ENCODE measurements at regions not wholly inside any gene's neighbourhood (a gene's known extent, or its start where the extent isn't known, plus 50 kb on each side); places are given as distances from the start of the nearest gene placed in this dataset.

DNA sequence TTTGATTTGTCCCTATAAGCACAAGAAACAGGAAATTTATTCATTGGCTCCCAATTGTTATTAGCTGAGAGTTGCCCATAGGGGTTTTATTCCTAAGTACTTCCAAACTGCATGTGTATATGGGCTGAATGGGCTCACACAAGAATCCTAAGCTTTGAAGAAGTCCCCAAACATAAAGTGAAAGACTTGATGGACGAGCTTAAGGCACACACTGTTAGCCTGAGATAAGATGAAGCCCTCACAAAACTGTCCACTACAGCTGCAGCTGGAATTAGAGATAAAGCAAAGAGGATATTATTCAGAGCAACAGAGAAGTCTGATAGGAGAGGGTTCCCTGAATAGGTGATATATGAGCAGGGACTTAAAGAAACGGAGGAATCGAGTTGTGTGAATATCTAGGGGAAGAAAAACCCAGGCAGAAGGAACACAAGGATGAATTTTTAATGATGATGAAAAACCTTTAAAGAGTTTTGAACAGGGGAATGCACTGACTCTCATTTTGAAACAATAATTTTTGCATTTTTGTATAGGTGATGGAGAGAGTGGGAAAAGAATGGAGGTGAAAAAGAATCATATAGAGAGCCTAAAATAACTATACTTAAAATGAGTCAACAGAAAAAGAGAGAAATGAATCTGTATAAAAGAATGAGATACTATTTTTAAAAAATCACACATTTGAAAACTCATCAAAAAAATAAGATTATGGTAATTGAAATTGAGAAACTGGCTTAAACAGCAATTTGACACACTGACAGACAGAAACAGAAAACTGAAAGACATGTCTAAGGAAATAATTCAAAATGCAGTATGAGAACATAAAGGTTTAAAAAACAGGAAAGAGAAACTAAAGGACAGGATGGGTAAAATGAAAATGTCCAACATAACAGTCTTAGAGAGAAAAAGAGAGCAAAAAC, 133.6 kb upstream of the POGK start:
- ChIA-PET POLR2A (no interaction called here), CTCF (no interaction called here)
- no peak for DNase-seq (ENCODE audit: extremely low spot score)
- TF ChIP-seq, protein P1, sequence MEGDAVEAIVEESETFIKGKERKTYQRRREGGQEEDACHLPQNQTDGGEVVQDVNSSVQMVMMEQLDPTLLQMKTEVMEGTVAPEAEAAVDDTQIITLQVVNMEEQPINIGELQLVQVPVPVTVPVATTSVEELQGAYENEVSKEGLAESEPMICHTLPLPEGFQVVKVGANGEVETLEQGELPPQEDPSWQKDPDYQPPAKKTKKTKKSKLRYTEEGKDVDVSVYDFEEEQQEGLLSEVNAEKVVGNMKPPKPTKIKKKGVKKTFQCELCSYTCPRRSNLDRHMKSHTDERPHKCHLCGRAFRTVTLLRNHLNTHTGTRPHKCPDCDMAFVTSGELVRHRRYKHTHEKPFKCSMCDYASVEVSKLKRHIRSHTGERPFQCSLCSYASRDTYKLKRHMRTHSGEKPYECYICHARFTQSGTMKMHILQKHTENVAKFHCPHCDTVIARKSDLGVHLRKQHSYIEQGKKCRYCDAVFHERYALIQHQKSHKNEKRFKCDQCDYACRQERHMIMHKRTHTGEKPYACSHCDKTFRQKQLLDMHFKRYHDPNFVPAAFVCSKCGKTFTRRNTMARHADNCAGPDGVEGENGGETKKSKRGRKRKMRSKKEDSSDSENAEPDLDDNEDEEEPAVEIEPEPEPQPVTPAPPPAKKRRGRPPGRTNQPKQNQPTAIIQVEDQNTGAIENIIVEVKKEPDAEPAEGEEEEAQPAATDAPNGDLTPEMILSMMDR (IDR thresholded peaks at IDR 0.05; ENCODE audit: control extremely low read depth, extremely low read depth, low read depth, missing control alignments), result no peak

DNA sequence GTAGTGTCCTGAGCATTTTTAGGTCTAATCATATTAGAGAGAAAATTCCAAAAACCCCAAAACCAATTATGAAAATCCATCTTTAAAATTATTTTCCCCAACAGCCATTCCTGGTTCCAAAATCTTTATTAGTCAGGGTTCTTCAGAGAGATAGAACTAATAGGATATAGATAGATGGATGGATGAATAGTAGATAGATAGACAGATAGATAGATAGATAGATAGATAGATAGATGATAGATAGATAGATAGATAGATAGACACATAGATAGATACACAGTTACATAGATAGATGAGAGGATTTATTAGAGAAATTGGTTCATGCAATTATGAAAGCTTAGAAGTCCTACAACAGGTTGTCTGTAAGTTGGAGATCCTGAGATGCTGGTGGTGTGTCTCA, 122.7 kb upstream of the POGK start:
- TF ChIP-seq, protein P1 (IDR thresholded peaks at IDR 0.05; ENCODE audit: control extremely low read depth, extremely low read depth, low read depth, missing control alignments), result no peak
- POLR2A ChIA-PET, result no interaction called here
- no peak for DNase-seq (ENCODE audit: extremely low spot score)
- CTCF ChIA-PET, result interaction anchor here (1.1 kb wide), 1 partner anchor 14 kb away, joined by 4 read pairs; no protein-coding TSS in a partner anchor

DNA sequence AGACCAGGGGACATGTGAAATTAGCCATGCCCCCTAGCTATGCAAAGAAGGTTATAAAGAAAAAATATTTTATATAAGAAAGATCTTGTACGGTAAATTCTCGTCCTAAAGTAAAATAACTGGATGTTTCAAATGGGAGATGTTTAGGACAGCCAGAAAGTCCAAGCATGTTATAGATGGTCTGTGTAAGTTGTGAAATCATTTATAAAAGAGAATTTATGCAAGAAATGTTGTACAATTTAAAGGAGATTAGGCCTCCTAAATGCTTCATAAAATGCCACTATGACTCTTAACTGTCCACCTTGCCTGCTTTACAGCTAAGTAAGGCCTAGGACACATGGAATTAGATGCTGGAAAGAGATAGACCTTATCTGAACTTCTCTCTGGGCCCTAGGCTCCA, 118.1 kb upstream of the POGK start:
- TF ChIP-seq, protein P1 (IDR thresholded peaks at IDR 0.05; ENCODE audit: control extremely low read depth, extremely low read depth, low read depth, missing control alignments), result no peak
- DNase-seq (ENCODE audit: extremely low spot score), result no peak
- ChIA-PET POLR2A (no interaction called here), CTCF (no interaction called here)

DNA sequence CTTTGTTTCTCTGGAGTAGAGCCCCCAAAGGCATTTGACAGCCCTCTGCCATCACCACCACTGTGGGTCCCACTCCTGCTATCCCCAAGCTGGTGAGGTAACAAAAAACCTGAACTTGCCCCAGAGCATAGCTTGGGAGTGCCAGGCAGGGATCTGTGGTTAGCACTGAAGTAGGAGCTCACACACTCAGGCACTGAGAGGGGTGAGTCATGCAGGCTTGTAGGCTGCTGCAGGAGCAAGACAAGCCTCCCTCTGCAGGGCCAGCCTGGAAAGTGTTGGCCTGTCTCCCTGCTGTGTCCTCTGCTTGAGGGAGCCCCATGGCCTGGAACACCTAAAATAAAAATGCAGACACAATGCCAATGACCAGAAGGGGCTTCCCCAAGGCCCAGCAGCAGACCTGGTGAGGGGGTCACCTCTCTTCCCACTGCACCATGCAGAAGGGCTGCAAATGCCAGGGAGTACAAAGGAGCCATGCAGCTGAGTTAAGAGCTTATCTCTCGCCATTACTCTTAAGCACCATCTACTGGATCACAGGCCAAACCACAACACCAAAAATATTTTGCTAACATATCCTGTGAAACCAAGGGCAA, 108.9 kb upstream of the POGK start:
- TF ChIP-seq, protein P1 (IDR thresholded peaks at IDR 0.05; ENCODE audit: control extremely low read depth, extremely low read depth, low read depth, missing control alignments), result no peak
- DNase-seq (ENCODE audit: extremely low spot score), result no peak
- CTCF ChIA-PET, result interaction anchor here (1.0 kb wide), 1 partner anchor 18 kb away, joined by 3 read pairs; no protein-coding TSS in a partner anchor
- POLR2A ChIA-PET, result no interaction called here

DNA sequence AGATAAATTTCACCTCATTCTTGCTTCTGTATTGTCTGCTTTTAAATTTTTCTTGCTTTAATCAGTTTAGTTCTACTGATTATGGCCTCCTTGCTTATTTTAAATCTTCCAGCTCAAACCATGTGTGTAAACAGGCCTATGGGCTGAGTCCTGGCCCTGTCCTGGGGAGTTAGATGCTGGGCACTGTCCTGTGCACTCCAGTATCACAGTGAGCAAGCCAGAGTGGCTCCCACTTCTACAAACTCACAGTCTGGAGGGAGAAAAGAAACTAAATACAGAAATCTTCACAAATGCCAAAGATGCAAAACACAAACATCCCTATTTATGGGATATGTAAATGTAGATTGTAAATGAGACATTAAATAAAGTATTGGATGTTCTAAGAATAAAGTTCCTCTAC, 101.1 kb upstream of the POGK start:
- ChIA-PET CTCF (interaction anchor here (1.3 kb wide), 1 partner anchor 20 kb away, joined by 3 read pairs; no protein-coding TSS in a partner anchor), POLR2A (no interaction called here)
- DNase-seq (ENCODE audit: extremely low spot score), result no peak
- TF ChIP-seq, protein P1 (IDR thresholded peaks at IDR 0.05; ENCODE audit: control extremely low read depth, extremely low read depth, low read depth, missing control alignments), result no peak

DNA sequence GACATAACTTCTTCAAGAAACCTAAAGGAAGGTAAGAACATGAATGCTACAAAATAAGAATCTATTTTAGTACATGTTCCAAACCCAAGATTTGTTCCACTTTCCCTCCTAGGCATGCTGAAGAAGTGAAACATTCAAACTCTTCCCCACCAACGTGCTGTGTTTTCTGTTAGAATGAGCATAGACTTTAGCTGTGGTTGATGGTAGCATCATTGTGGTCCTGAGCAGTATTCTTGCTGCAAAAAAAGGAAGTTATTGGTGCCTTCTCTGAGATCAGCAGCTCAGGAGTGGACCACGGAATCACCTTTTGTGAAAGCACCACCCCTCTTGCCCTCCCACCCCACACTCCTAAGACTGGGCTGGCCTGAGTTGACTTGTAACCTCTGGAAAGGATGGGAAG, 100.4 kb upstream of the POGK start:
- CTCF ChIA-PET, result interaction anchor here (1.3 kb wide), 1 partner anchor 20 kb away, joined by 3 read pairs; no protein-coding TSS in a partner anchor
- TF ChIP-seq, protein P1 (IDR thresholded peaks at IDR 0.05; ENCODE audit: control extremely low read depth, extremely low read depth, low read depth, missing control alignments), result no peak
- POLR2A ChIA-PET, result no interaction called here
- DNase-seq (ENCODE audit: extremely low spot score), result no peak

All from GM10248 (cell line).